ENCODE measurements at regions not wholly inside any gene's neighbourhood (a gene's known extent, or its start where the extent isn't known, plus 50 kb on each side); places are given as distances from the start of the nearest gene placed in this dataset.

GRCh38 chr4:44019721-44020120 lies 428.9 kb downstream of the KCTD8 start (continued):
- TF ChIP-seq ZNF280D (tag by site-specific recombination; IDR thresholded peaks at IDR 0.05) (no peak), ZNF488 (tag by site-specific recombination; IDR thresholded peaks at IDR 0.05) (no peak), ZNF777 (tag by site-specific recombination; IDR thresholded peaks at IDR 0.05; ENCODE audit: borderline replicate concordance) (no peak), ZFHX2 (tag by site-specific recombination; conservative IDR thresholded peaks at IDR 0.05) (no peak), ZNF112 (tag by site-specific recombination; IDR thresholded peaks at IDR 0.05) (no peak), ZNF473 (tag by site-specific recombination; IDR thresholded peaks at IDR 0.05) (no peak), ZBTB21 (tag by site-specific recombination; IDR thresholded peaks at IDR 0.05) (no peak), ZNF133 (tag by site-specific recombination; IDR thresholded peaks at IDR 0.05) (no peak), ZSCAN30 (tag by site-specific recombination; IDR thresholded peaks at IDR 0.05) (no peak), ZNF311 (tag by site-specific recombination; IDR thresholded peaks at IDR 0.05; ENCODE audit: borderline replicate concordance) (no peak)

- TF ChIP-seq ZBTB11 (tag by site-specific recombination; conservative IDR thresholded peaks at IDR 0.05; ENCODE audit: low read depth) (no peak), ZNF121 (tag by site-specific recombination; IDR thresholded peaks at IDR 0.05) (no peak), ZNF354C (tag by site-specific recombination; IDR thresholded peaks at IDR 0.05; ENCODE audit: borderline replicate concordance, low read depth) (no peak), ZSCAN18 (tag by site-specific recombination; IDR thresholded peaks at IDR 0.05) (no peak), ZNF311 (tag by site-specific recombination; IDR thresholded peaks at IDR 0.05; ENCODE audit: borderline replicate concordance) (no peak), FEZF1 (tag by site-specific recombination; IDR thresholded peaks at IDR 0.05) (no peak), ZNF610 (tag by site-specific recombination; IDR thresholded peaks at IDR 0.05; ENCODE audit: borderline replicate concordance) (no peak), WT1 (tag by site-specific recombination; IDR thresholded peaks at IDR 0.05) (no peak), ZNF221 (tag by site-specific recombination; IDR thresholded peaks at IDR 0.05; ENCODE audit: borderline replicate concordance) (no peak), ZBTB26 (tag by site-specific recombination; optimal IDR thresholded peaks at IDR 0.05) (no peak), ZNF239 (tag by site-specific recombination; IDR thresholded peaks at IDR 0.05) (no peak), ZNF114 (tag by site-specific recombination; IDR thresholded peaks at IDR 0.05) (no peak)
- no peaks in the 10 kb centered on the region for H3K4me1 ChIP-seq (ENCODE audit: control insufficient read depth, insufficient read depth, low read length)
- ChIA-PET CTCF (no interaction called here), POLR2A (no interaction called here)
- no peak overlapping the region for H3K27ac ChIP-seq (ENCODE audit: extremely low read depth, low read depth, low read length)
- no peak overlapping the region for H3K4me3 ChIP-seq (ENCODE audit: low read depth, low read length)
- H3K36me3 ChIP-seq (ENCODE audit: control insufficient read depth in 2 of 2, insufficient read depth in 1 of 2, low read length in 2 of 2) = no peaks in the 10 kb centered on the region
- H3K9me3 ChIP-seq (ENCODE audit: control insufficient read depth, insufficient read depth, low read depth, low read length) = no peaks in the 10 kb centered on the region
Measured at GRCh38 chr4:44025376-44026020, 423.1 kb downstream of the KCTD8 start.
